ENCODE measurements at regions not wholly inside any gene's neighbourhood (a gene's known extent, or its start where the extent isn't known, plus 50 kb on each side); places are given as distances from the start of the nearest gene placed in this dataset.

DNA sequence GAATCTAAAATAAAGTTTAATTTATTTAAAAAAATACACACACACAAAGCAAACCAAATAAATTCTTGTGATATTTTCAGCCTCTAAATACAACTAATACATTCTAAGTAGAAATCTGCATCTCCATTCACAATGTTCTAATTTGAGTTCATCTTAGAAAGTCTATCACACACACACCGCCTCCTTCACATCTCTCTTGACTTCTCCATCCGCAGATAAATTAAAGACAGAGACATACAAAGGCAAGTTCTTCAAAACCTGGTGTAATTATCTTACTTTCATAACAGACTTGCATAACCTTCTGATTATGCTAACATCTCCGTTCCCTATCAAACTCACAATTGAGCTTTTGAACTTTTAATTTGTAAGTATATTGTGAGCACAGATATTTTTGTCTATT is 657.3 kb downstream of the VGLL3 start:
- TF ChIP-seq, protein P1, sequence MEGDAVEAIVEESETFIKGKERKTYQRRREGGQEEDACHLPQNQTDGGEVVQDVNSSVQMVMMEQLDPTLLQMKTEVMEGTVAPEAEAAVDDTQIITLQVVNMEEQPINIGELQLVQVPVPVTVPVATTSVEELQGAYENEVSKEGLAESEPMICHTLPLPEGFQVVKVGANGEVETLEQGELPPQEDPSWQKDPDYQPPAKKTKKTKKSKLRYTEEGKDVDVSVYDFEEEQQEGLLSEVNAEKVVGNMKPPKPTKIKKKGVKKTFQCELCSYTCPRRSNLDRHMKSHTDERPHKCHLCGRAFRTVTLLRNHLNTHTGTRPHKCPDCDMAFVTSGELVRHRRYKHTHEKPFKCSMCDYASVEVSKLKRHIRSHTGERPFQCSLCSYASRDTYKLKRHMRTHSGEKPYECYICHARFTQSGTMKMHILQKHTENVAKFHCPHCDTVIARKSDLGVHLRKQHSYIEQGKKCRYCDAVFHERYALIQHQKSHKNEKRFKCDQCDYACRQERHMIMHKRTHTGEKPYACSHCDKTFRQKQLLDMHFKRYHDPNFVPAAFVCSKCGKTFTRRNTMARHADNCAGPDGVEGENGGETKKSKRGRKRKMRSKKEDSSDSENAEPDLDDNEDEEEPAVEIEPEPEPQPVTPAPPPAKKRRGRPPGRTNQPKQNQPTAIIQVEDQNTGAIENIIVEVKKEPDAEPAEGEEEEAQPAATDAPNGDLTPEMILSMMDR (IDR thresholded peaks at IDR 0.05) = no peak
- TF ChIP-seq EZH2 (IDR thresholded peaks at IDR 0.05) = no peak
- no peak for TF ChIP-seq EZH2phosphoT487 (IDR thresholded peaks at IDR 0.05)
